Left lung (tissue), 4 donors: ENCODE measurements at regions not wholly inside any gene's neighbourhood (a gene's known extent, or its start where the extent isn't known, plus 50 kb on each side); places are given as distances from the start of the nearest gene placed in this dataset.
A peak's percentile ranks its signal among the peaks of the same experiment; 100 is the strongest.

ENCODE experiments used
- ATAC-seq: fragments of 200-7000 bp; cut with Tn5 transposase; one replicate; pipeline ENCODE4 v1.9.1; 2020; ENCODE audit warnings: moderate library complexity
- DNase-seq, 4 donors: peaks; one replicate each; pipeline ENCODE4 v3.0.0-alpha.2; 2013 to 2020
- H3K27ac ChIP-seq, 2 donors: fragments of 200-600 bp; sonication (generic) in 1 of 2; one replicate each; pipeline versions ENCODE4 v1.5.0 to v1.8.0; 2020 to 2021
- H3K27me3 ChIP-seq, 2 donors: fragments of 200-600 bp; sonication (generic) in 1 of 2; one replicate each; pipeline versions ENCODE4 v1.5.0 to v1.8.0; 2020 to 2021
- H3K36me3 ChIP-seq, 2 donors: fragments of 200-600 bp; sonication (generic) in 1 of 2; one replicate each; pipeline versions ENCODE4 v1.5.0 to v1.8.0; 2020 to 2021
- H3K4me1 ChIP-seq, 2 donors: fragments of 200-600 bp; one replicate each; pipeline ENCODE4 v1.8.0; 2021
- H3K4me3 ChIP-seq, 2 donors: fragments of 200-600 bp; sonication (generic) in 1 of 2; one replicate each; pipeline versions ENCODE4 v1.5.0 to v1.8.0; 2020 to 2021; ENCODE audit warnings: mild to moderate bottlenecking in 1 of 2
- H3K9me3 ChIP-seq, 2 donors: fragments of 200-600 bp; sonication (generic) in 1 of 2; one replicate each; pipeline versions ENCODE4 v1.5.0 to v1.8.0; 2020 to 2021
- CTCF ChIP-seq, 2 donors: fragments of 200-600 bp; sonication (generic) in 1 of 2; IDR thresholded peaks; one replicate each; pipeline versions ENCODE4 v1.5.0 to v1.8.0; 2021; ENCODE audit warnings: antibody characterized with exemption in 2 of 2
- intact Hi-C, 2 donors: fragments of 100-400 bp; cut with DNase I; formaldehyde crosslinking; loops; one replicate each; pipeline versions ENCODE4 v1.11.2 to v1.14.2; 2022
- donor health status: DM: no; HTN: yes; CAD: no.
- donor health status: DM: no; HTN: no; CAD: no.

GRCh38 chr7:155219947-155220769, 77.5 kb upstream of the INSIG1 start:
- DNase-seq, result peak in 1 of 4 donors; percentile 68

GRCh38 chr7:155220903-155221302, 76.8 kb upstream of the INSIG1 start:
- Histone ChIP-seq H3K9me3 (no peaks in the 10 kb centered on the region), H3K27me3 (peaks cover 0 to 29% of the 10 kb centered on the region in 2 donors), H3K36me3 (no peaks in the 10 kb centered on the region), H3K4me3 (no peak overlapping the region), H3K4me1 (no peaks in the 10 kb centered on the region), H3K27ac (no peak overlapping the region)
- DNase-seq, result peak in 1 of 4 donors; percentile 43
- intact Hi-C loops, result no loop called here
- TF ChIP-seq CTCF (IDR thresholded peaks at IDR 0.05), result no peak
- no peak for ATAC-seq

More at GRCh38 chr7:155219947-155220769, 77.5 kb upstream of the INSIG1 start:
- ATAC-seq, result no peak
- intact Hi-C loops, result no loop called here
- TF ChIP-seq CTCF (IDR thresholded peaks at IDR 0.05), result no peak
- Histone ChIP-seq H3K36me3 (no peaks in the 10 kb centered on the region), H3K27me3 (peaks cover 0 to 35% of the 10 kb centered on the region in 2 donors), H3K4me1 (no peaks in the 10 kb centered on the region), H3K27ac (no peak overlapping the region), H3K9me3 (no peaks in the 10 kb centered on the region), H3K4me3 (no peak overlapping the region)

GRCh38 chr7:155221547-155221946, 76.1 kb upstream of the INSIG1 start:
- no peak overlapping the region for H3K27ac ChIP-seq
- H3K4me3 ChIP-seq, result no peak overlapping the region
- no peak for DNase-seq
- peaks cover 0 to 29% of the 10 kb centered on the region in 2 donors for H3K27me3 ChIP-seq
- no peak for ATAC-seq
- intact Hi-C loops, result no loop called here
- H3K4me1 ChIP-seq, result no peaks in the 10 kb centered on the region
- no peak for TF ChIP-seq CTCF (IDR thresholded peaks at IDR 0.05)
- no peaks in the 10 kb centered on the region for H3K9me3 ChIP-seq
- no peaks in the 10 kb centered on the region for H3K36me3 ChIP-seq

GRCh38 chr7:155222061-155222460, 75.6 kb upstream of the INSIG1 start:
- Histone ChIP-seq H3K4me1 (no peaks in the 10 kb centered on the region), H3K27me3 (peaks cover 0 to 29% of the 10 kb centered on the region in 2 donors), H3K9me3 (no peaks in the 10 kb centered on the region), H3K27ac (no peak overlapping the region), H3K4me3 (no peak overlapping the region), H3K36me3 (no peaks in the 10 kb centered on the region)
- no peak for TF ChIP-seq CTCF (IDR thresholded peaks at IDR 0.05)
- ATAC-seq (no peak), DNase-seq (no peak)
- intact Hi-C loops, result no loop called here

- no peaks in the 10 kb centered on the region for H3K4me1 ChIP-seq
- ATAC-seq, result no peak
- peaks cover 0 to 32% of the 10 kb centered on the region in 2 donors for H3K27me3 ChIP-seq
- peak in 1 of 4 donors; percentile 45 for DNase-seq
- no peaks in the 10 kb centered on the region for H3K36me3 ChIP-seq
- H3K4me3 ChIP-seq, result no peak overlapping the region
- no peak for TF ChIP-seq CTCF (IDR thresholded peaks at IDR 0.05)
- intact Hi-C loops, result no loop called here
- no peak overlapping the region for H3K27ac ChIP-seq
- no peaks in the 10 kb centered on the region for H3K9me3 ChIP-seq
Measured at GRCh38 chr7:155222573-155222972, 75.1 kb upstream of the INSIG1 start.
